ENCODE measurements at regions not wholly inside any gene's neighbourhood (a gene's known extent, or its start where the extent isn't known, plus 50 kb on each side); places are given as distances from the start of the nearest gene placed in this dataset.

DNA sequence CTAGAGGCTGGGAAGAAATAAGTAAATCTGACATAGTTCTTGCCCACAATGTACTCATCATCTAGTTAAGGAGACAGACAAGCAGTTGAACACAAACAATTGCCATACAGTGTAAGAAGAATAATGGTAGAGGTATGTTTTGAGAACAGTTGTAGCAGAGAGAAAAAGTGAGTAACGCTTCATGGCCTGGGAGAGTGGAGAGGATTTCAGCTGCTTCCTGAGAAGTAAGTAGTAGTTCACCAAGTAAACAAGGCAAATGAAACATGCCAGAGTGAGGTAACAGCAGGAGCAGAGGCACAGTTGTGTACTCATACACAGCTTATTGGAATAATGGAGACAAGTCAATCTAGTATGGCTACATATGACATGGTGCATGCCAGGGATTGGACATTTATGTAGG, 53.6 kb upstream of the RAP2C start:
- Histone ChIP-seq H4K20me1 (ENCODE audit: insufficient read depth, low read length) (no peaks in the 10 kb centered on the region), H3K36me3 (replicated peaks; ENCODE audit: low read depth, low read length) (no peaks in the 10 kb centered on the region), H3K9me3 (ENCODE audit: insufficient read depth, low read length) (no peaks in the 10 kb centered on the region), H3K79me2 (ENCODE audit: low read length) (no peaks in the 10 kb centered on the region), H3K4me1 (ENCODE audit: low read length) (no peaks in the 10 kb centered on the region), H3K4me2 (ENCODE audit: low read length) (no peak overlapping the region), H3K27ac (ENCODE audit: low read length) (no peak overlapping the region), H3K9ac (ENCODE audit: low read length) (no peak overlapping the region), H3K27me3 (ENCODE audit: low read depth, low read length) (no peaks in the 10 kb centered on the region), H2AFZ (ENCODE audit: low read depth, low read length) (no peak overlapping the region), H3K4me3 (ENCODE audit: low read length) (no peak overlapping the region)
- no peak for TF ChIP-seq EZH2phosphoT487 (IDR thresholded peaks at IDR 0.05; ENCODE audit: low read depth)
- TF ChIP-seq, protein P1, sequence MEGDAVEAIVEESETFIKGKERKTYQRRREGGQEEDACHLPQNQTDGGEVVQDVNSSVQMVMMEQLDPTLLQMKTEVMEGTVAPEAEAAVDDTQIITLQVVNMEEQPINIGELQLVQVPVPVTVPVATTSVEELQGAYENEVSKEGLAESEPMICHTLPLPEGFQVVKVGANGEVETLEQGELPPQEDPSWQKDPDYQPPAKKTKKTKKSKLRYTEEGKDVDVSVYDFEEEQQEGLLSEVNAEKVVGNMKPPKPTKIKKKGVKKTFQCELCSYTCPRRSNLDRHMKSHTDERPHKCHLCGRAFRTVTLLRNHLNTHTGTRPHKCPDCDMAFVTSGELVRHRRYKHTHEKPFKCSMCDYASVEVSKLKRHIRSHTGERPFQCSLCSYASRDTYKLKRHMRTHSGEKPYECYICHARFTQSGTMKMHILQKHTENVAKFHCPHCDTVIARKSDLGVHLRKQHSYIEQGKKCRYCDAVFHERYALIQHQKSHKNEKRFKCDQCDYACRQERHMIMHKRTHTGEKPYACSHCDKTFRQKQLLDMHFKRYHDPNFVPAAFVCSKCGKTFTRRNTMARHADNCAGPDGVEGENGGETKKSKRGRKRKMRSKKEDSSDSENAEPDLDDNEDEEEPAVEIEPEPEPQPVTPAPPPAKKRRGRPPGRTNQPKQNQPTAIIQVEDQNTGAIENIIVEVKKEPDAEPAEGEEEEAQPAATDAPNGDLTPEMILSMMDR (IDR thresholded peaks at IDR 0.05; ENCODE audit: low read depth, low read length) = no peak

DNA sequence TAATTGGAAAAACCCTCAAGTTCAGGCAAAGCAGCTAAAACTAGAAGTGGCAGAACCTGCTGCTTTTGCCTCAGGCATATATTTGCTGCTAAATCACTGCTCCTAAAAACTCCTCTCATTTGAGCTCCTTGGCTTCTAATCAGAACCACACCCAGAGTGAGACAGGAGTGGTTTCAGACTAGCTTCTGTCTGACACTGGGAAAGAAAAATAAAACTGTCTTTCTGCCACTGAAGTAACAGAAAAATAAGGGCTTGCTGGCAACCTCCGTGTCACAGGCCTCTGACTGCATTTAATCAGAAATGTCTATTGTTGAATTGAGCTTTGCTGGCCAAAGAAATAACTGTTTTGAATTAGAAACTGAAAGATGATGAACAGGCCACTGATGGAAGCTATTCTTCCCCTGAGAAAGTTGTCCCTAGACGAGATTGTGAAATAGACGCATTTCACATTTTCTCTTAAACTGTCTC, 52.1 kb upstream of the RAP2C start:
- Histone ChIP-seq H3K36me3 (replicated peaks; ENCODE audit: low read depth, low read length) (no peaks in the 10 kb centered on the region), H3K27me3 (ENCODE audit: low read depth, low read length) (no peaks in the 10 kb centered on the region), H3K4me3 (ENCODE audit: low read length) (no peak overlapping the region), H3K27ac (ENCODE audit: low read length) (no peak overlapping the region), H3K9ac (ENCODE audit: low read length) (no peak overlapping the region), H3K4me2 (ENCODE audit: low read length) (no peak overlapping the region), H3K4me1 (ENCODE audit: low read length) (no peaks in the 10 kb centered on the region), H4K20me1 (ENCODE audit: insufficient read depth, low read length) (no peaks in the 10 kb centered on the region), H3K9me3 (ENCODE audit: insufficient read depth, low read length) (no peaks in the 10 kb centered on the region), H2AFZ (ENCODE audit: low read depth, low read length) (no peak overlapping the region), H3K79me2 (ENCODE audit: low read length) (no peaks in the 10 kb centered on the region)
- TF ChIP-seq, protein P1 (IDR thresholded peaks at IDR 0.05; ENCODE audit: low read depth, low read length) = no peak
- no peak for TF ChIP-seq EZH2phosphoT487 (IDR thresholded peaks at IDR 0.05; ENCODE audit: low read depth)

DNA sequence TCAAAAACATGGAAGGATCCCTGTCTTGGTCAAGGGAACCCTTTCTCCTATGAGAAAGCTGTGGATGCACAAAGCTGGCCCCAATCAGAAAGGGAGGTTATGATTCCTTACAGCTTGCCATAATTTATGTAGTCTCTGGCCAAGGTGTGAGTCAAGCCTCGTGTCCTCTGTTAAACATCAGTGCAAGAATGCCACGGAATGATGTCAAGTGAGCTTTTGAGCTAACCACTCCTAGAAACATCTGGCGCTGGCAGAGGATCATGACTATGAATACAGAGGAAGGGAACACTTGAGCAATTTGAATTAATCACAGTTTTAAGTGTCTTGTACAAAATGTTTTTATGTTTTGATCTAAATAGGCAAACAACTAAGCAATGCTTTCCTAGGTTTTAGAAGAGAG, 51.5 kb upstream of the RAP2C start:
- Histone ChIP-seq H3K4me2 (ENCODE audit: low read length) (no peak overlapping the region), H3K4me1 (ENCODE audit: low read length) (no peaks in the 10 kb centered on the region), H3K27me3 (ENCODE audit: low read depth, low read length) (no peaks in the 10 kb centered on the region), H3K27ac (ENCODE audit: low read length) (no peak overlapping the region), H4K20me1 (ENCODE audit: insufficient read depth, low read length) (no peaks in the 10 kb centered on the region), H2AFZ (ENCODE audit: low read depth, low read length) (no peak overlapping the region), H3K4me3 (ENCODE audit: low read length) (no peak overlapping the region), H3K36me3 (replicated peaks; ENCODE audit: low read depth, low read length) (no peaks in the 10 kb centered on the region), H3K9ac (ENCODE audit: low read length) (no peak overlapping the region), H3K79me2 (ENCODE audit: low read length) (no peaks in the 10 kb centered on the region), H3K9me3 (ENCODE audit: insufficient read depth, low read length) (no peaks in the 10 kb centered on the region)
- no peak for TF ChIP-seq EZH2phosphoT487 (IDR thresholded peaks at IDR 0.05; ENCODE audit: low read depth)
- TF ChIP-seq, protein P1 (IDR thresholded peaks at IDR 0.05; ENCODE audit: low read depth, low read length) = no peak

DNA sequence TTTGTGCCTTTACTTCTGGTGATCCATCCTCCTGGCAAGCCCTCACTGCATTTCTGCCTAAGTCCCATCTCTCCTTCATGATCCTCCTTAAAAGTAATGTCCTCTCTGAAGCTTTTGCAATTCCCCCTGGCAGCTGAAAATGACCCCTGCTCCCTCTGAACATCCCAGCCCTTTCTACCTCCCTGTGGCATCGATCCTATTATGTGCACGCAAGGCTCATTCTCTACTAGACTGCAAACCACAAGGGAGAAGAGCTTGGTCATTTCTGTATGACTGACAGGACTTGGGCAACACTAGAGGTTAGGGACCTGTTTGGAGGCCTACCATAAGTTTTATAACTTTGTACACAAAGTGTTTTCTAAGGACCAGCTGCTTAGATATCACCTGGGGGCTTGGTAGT, 50.8 kb upstream of the RAP2C start:
- Histone ChIP-seq H3K9me3 (ENCODE audit: insufficient read depth, low read length) (no peaks in the 10 kb centered on the region), H3K9ac (ENCODE audit: low read length) (no peak overlapping the region), H3K79me2 (ENCODE audit: low read length) (no peaks in the 10 kb centered on the region), H3K4me1 (ENCODE audit: low read length) (no peaks in the 10 kb centered on the region), H3K4me3 (ENCODE audit: low read length) (no peak overlapping the region), H3K4me2 (ENCODE audit: low read length) (no peak overlapping the region), H3K27ac (ENCODE audit: low read length) (no peak overlapping the region), H4K20me1 (ENCODE audit: insufficient read depth, low read length) (no peaks in the 10 kb centered on the region), H3K27me3 (ENCODE audit: low read depth, low read length) (no peaks in the 10 kb centered on the region), H3K36me3 (replicated peaks; ENCODE audit: low read depth, low read length) (no peaks in the 10 kb centered on the region), H2AFZ (ENCODE audit: low read depth, low read length) (no peak overlapping the region)
- TF ChIP-seq, protein P1 (IDR thresholded peaks at IDR 0.05; ENCODE audit: low read depth, low read length) = no peak
- no peak for TF ChIP-seq EZH2phosphoT487 (IDR thresholded peaks at IDR 0.05; ENCODE audit: low read depth)

Measured in OCI-LY3 (cell line).